CD4-positive, alpha-beta T cell treated with Interferon gamma for 1 hour (primary cell): ENCODE measurements at regions not wholly inside any gene's neighbourhood (a gene's known extent, or its start where the extent isn't known, plus 50 kb on each side); places are given as distances from the start of the nearest gene placed in this dataset.

Source experiments
- DNase-seq: peaks from one replicate; pipeline ENCODE4 v3.0.0-alpha.2; 2020

DNA sequence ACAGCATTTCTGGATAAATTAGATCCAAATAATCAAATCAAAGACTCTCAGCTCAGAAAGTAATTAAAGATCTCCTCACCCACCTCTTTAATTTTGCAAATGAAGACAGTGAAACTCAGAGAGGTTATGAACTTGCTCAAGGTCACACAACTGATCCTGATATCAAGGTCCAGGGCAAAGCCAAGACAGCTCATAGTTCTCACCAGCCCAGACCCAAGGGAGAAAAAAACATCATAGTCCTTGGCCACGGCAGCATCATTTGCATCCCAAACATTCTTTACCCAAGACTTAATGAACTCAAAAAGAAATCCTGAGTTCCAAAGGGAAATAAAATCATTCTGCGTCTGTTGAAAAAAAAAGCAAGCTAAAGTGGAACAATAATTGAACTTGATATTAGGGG lies 112.1 kb downstream of the DAD1 start:
- DNase-seq = no peak

DNA sequence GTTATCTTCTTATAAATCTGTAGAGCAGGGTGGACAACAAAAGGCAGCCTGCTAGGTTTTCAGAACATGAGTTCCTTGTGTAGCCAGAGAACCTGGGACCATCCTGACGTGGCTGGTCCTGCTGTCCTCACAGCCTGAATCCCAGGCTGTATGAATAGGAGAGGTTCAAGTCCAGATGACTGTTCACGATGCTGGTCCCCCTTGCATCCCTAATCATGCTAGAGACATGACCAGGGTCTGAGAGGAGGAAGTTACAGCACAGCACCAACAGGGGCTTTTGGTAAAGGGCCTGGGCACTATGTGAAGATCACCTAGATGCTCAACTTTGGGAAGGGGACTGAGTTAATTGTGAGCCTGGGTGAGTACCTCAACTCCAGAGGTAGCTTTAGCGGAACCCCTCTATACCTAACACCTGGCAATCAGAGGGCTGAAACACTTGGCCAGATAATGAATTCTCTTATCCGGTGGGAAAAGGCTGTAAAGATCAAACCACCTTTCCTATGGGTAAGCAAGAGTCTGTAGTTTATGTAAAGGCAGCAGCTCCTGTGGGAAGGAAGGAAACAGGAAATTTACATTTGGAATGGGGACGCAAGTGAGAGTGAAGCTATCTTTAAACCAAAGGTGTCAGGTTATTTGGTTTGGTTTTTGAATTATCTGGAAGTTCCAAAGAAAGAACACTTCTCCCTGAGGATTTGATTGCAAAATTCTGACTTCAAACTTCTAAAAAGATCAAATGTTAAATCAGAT lies 112.8 kb downstream of the DAD1 start:
- no peak for DNase-seq

DNA sequence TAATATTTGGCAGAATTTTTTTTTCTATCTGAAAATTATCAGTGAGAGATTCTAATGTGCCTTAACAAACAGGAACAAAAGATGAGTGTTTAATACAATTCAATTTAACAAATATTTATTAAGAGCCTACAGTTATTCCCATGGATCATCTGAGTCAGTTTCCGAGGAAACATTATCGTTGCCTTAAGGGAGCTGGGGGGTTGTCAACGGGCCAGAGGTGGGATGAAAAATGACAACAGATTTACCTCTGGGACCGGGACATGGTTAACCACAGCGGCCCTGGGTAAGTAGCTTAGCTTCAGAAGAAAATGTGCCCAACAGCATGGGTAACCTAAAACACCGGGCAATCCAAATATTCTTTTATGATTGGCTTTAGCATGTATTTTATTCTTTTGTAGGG lies 113.6 kb downstream of the DAD1 start:
- DNase-seq = no peak

DNA sequence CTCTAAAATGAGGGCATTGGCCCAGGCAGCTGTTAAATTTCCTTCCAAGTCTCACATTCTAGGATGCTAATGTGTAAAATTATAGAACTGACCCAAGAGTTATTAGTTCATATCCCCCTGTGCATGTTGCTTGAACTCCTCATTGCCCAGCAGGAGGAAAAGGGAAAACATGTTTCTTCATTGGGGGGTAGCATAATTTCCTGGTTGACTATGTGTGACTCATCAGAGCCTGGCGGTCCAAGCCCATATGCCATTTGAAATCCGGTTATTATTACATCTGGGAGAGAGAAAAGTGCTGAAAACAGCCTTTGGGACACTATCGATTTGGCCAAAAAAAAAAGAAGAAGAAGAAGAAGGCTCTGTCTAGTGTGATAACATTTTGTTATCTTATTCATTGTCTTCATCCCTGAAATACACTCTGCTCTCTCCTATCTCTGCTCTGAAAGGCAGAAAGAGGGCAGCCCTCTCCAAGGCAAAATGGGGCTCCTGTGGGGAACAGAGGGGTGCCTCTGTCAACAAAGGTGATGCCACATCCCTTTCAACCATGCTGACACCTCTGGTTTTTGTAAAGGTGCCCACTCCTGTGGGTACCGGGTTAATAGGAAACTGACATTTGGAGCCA lies 114.2 kb downstream of the DAD1 start:
- DNase-seq = no peak

DNA sequence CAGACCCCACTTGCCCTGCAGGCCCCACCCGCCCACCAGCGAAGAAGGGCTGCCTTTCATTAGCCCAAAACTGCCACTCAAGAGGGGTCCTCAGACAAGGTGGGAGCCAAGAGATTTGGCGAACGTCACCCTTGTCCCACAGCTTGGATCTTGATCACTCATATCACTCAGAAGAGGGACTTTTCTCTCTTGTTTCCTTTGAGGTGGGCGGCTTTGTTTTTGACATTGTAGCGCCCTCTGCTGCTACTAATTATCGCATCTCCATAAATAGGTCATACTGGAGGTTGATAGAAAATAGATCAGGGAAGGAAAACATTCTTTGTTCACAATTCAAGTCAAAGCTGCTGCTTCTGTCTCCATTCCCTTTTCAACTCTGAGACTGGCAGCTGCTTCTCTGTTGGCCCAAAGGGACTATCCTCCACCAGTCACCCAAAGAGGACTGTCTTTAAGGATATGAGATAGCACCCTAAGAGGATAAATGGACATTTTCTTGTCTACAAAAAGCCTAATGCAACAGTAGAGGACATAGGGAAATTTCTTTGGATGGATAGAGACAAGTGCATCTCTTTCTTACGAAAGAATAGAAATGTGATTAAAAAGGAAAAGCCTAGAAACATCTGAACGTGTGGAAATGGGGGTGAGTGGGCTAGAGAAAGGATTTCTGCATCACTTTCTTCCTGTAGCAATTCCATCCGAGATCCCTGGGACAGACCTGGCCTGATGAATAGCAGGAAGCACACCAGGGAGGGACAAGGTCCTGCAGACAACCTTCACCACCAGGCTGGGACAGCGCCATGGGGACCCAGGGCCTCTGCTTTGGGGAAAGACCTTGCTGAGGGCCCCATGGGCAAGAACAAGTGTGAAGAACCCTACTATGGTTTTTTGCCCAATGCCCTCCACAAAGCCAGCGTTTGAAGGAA lies 115.8 kb downstream of the DAD1 start:
- DNase-seq = peak; percentile 48

DNA sequence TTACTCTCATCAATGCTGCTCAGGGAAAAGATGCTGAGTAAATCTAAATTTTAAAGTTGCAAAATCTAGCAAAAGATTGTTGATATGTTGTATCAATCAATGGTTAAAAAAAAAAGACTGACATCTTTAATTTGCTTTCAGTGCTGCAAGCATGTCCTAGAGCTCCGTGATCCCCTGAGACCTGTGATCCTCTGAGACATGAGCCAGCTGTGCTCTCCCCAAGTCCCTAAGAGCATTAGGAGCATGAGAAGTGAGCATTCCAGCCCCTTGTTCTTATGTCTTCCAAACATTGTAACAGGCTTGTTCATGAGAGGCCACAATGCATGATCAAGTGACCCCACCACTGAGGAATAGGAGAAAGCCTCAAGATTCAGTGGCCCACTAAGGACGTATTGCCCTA lies 116.6 kb downstream of the DAD1 start:
- no peak for DNase-seq

DNA sequence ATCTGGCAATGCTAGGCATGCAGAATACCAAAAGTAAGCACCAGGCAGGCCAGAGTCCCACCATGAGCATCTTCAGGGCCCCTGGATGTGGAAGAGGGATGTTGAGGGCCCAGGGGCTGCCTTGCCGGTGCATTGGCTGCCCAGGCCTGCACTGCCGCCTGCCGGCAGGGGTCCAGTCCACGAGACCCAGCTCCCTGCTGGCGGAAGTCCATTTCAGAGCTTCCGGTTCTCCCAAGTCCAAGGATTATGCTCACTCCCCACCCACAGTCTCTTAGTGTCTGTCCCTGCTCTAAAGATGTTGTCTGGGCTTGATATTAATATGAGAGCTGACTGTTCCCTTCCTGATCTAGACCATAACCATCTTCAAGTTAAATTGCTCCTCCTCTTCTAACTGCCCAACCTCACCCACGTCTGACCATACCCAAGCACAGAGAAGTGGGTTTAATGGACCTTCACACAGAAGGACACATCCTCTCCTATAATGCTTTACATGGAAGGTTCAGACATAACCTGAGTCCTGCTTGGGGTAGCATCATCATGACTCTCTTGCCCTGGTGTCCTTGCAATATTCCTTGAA lies 117.4 kb downstream of the DAD1 start:
- no peak for DNase-seq

DNA sequence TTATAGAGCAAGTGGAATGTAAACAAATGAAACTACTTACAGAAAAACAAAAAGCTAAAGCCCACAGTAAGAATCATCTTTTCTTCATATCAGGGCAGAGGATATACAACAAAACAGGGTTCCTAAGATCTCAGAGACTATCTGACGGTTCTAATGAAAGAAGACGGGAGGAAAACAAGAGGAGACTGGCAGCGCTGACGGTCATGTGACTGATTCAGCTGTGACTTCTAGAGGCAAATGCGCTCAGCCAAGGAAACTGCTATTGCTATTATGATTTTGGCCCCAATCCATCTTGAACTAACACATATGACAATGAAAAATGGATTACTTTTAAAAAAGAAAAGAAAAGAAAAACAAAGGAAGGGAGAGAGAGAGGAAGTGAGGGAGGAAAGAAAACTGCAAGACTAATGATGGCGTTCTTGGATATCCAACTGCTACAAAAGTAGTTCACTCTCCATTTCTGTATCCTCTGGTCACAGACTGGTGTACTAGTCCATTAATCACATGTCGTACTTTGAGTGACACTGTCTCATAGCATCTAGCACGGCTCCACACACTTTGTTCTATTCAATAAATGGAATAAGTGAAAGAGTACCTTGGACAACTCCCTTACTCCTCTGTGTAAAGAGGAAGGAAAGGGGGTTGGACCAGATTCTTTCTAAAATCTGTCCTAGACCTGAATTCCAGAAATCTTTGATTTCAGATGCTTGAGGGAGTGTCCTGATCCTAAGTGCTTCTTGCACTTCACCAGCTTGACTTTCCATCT lies 119.3 kb downstream of the DAD1 start:
- no peak for DNase-seq

DNA sequence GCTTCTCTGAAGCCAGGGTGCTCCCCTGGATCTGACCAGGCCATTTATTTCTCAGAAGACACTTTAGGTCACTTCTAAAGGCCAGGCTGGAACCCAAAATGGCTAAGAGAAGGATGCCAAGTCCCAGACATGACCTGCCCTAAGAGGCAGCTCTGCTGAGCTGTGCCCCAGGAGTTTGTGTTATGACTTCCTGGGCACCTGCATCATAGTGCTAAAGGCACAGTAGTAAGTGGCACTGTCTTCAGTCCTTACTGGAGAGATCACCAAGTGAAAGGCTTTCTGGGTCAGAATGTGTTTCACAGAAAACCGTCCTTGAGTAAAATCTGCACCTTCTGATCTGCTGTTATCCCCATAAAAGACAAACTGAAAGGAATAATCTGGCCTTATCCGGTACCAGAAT lies 120.2 kb downstream of the DAD1 start:
- no peak for DNase-seq

DNA sequence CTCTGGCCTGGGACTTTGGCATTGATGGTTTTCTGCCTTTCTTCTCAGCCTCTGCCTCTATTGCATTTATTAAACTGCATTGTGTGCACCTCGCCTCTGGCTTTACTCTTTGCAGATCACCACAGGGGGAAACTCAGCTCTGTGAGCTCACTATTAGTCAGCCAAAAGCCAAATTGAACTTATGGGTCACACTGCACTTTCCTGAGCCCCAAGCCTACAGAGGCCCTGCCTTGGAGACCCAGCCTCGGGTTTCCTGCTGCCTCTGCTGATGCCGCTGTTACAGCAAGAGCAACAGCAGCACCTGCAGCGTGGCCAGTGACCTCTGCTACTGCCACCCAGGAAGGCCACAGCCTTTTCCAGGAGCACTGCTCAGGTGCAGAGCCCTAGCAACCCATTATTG lies 122.5 kb downstream of the DAD1 start:
- no peak for DNase-seq

DNA sequence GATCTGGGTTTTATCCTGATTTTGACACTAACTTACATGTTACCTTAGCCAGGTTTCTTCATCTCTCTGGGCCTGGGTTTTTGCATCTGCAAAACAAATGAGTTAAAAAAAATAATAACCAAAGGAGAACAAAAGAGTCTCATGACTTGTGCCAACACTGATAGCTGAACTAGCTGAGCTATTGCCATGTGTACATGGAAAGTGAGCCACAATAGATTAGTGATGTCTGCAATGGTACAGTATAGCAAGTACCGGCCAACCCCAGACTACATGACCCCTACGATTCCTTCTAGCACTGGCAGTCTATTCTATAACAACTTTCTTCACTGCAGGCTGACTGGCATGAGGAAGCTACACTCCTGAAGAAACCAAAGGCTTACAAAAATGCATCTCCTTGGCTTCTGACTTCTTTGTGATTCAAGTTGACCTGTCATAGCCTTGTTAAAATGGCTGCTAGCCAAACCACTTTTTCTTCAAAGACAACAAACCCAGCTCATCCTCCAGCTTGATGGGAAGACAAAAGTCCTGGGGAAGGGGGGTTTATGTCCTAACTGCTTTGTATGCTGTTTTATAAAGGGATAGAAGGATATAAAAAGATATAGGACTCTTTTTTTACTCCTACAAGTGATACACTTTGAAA lies 123.7 kb downstream of the DAD1 start:
- DNase-seq = no peak

DNA sequence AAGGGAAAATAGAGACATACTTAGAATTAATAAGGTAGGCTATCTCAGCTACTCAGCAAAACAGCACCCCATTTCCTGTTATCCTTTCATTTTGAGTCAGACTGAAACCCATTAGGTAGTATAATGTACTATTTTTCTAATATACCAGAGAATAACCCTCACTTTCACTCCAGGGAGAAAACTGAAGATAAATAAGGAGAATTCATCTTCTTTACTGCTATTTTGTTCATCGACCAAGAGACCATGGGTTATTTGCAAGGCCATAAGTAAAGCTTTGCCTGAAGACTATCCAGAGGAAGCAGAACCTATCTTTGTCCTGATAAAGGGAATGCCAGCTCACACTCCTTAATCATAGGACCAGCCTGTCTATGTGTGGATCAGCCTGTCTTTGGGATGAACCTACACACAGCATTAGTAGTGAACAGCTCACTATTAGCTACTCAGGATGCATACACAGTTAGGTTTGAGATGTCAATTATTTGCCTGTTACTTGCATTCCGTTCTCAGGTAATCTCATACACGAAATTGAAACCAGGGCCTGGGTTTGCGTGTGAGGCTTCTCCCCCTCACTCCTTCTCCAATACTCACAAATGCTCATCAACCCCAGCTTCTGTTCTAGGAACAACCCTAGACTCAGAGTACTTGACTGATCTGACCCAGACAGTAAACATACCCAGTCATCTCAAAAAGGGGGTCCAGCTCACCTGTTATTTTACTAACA lies 124.4 kb downstream of the DAD1 start:
- DNase-seq = no peak

DNA sequence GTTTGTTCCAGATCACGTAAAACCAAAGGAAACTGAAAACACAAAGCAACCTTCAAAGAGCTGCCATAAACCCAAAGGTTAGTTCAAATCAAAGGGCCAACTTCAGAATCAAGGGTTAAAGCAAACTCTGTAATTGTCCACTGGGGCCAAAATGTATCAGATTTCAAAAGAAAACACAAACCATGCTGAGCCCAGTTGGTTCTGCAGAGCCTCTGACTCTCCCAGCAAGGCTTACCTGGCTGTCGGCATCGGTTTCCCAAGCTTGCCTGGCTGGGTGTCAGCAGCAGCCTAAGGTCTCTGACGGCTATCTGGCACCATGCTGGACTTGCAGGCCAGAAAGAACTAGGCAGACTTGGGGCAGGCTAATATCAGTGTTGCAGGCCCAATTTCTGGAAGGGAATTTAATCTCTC lies 125.3 kb downstream of the DAD1 start:
- DNase-seq = no peak

DNA sequence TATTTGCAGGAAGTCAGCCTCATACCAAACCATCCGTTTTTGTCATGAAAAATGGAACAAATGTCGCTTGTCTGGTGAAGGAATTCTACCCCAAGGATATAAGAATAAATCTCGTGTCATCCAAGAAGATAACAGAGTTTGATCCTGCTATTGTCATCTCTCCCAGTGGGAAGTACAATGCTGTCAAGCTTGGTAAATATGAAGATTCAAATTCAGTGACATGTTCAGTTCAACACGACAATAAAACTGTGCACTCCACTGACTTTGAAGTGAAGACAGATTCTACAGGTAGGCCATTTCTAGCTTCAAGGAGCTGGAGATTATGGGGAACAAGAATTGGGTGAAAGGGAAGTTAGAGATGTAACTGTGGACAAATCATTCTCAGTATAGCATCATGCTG lies 126.1 kb downstream of the DAD1 start:
- DNase-seq = no peak

DNA sequence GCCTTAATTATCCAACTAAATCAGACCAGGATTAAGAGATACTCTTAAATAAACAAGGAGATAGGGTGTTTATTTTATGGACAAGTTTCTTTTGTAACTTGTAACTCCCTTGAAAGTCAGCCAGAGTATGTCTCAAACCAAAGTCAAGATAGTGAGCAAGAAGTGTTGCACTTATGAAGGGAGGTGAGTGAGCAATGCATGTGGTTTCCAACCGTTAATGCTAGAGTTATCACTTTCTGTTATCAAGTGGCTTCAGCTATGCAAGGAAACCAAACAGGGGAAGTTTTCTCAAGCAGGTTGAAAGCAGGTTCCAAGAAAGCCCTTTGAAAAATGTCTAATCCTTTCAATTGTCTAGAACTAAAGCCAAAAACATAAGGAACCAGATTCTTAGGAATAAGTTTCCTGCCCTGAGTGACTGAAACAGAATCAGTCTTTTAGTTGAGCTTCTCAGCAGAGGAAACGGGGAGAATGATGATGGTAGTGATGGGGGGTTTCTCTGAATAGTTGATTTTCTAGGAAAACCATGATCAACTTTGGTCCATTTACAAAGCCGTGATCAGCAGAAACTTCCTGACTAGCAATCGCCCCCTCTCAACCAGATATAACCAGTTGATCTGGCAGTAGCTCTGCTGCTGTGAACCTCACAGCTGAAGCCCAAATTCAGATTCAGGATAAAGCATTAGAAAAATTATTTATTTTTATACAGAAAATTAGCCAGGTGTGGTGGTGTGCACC lies 128.4 kb downstream of the DAD1 start:
- no peak for DNase-seq

DNA sequence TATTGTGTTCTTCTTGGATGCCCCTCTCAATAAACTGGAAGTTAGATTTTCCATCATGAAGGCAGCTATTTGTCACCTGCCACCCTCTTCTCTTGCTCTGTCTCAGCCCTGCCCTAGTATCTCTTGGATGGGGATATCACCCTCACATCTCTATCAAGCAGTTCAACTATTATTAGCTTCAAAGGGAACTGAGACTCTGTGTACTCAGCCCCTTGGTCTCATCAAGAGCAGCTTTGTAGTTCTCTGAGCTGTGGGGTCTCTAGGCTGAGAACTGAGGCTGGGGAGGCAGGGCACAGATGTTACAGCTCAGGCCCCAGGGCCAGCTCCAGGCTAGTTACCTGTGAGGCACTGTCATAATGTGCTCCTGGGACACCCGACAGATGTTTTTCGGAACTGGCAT lies 130.3 kb downstream of the DAD1 start:
- no peak for DNase-seq

DNA sequence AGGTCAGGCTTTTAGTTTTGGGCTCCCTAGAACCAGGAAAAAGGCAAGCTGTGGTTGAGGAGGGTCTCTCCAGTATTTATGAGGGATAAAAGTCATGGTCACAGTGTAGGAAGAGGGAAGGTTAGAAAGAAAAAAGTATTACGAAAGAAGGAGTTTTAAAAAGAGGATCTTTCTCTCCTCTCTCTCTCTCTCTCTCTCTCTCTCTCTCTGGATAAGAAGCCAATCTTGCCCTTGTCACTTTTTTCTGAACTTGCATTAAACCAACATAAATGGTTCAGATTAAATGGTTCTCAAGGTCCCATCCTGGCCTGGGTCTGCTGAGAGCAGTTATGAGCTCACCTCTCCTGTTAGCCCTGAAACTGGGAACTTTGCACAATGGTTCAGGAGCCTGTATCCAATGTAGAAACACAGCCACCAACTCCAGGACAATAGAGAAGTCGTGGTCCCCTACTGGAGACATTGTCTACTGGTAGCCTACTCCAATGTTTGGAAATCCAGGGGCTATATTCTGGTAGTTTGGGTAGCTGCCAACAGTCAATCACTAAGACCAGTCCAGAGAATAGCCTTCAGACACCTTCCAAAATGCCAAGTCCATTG lies 131.9 kb downstream of the DAD1 start:
- no peak for DNase-seq

DNA sequence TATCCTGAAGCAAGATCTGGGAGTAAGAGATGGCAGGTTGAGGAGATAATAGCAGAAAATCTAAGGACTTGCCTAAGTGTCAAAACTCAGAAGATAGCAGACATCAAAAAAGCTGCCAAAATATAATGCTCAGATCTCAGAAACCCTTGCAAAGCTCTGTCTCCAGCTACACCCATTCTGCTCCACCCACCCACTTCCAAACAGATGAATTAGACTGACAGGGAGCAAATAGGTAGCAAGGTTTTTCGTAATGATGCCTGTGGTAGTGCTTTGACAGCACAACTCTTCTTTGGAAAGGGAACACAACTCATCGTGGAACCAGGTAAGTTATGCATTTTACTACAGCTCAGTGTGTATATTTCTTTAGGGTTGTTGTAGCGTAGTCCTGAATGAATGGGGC lies 132.6 kb downstream of the DAD1 start:
- DNase-seq = no peak

DNA sequence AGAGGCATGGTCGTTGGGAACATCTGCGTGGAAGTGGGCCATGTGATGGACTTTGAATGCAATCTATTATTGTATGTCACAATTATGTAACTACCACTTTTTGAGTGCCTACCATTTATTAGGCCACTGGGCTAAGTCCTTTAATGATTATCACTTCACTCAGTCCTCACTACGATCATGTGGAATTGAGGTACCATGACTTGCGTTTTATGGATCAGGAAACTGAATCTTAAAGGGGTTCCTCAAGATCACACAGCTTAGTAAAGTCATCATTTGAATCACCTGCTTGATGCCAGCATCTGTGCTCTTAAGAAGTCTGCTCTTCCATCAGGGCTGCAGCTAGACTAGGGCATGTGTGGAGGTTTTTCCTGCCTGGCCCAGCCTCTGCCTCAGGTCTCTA lies 136.7 kb downstream of the DAD1 start:
- DNase-seq = no peak

DNA sequence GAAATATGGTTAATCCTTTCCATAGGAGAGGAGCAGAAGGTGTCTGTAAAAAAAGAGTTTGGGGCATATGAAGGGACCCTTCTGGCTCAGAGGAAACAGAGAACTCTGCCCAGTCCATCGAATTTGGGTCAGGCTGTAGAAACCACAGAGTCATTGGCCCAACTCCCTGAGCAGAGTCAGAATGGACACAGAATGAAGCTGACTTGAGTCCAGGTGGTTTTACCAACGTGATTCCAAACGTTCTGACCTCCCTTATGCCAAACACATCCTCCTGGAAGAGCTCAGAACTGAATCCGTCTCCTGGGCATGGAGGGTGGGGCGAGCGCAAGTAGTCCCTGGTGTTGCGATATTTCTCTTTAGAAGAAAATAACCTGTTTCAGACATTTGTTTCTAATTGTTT lies 138.8 kb downstream of the DAD1 start:
- no peak for DNase-seq

DNA sequence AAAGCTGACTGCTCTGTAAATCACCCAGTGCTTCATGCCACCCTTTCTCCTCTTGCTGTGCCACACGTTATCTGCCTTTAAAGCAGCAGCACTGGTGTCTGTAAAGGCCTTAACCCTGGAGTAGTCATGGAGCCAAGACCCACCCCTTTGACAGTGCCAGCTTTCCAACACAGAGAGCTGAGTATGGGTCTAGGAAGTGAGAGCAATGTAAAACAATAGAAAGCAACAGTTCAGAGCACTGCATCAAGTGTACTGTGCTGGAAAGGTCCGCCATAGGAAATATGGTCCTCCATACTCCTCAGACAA lies 139.5 kb downstream of the DAD1 start:
- no peak for DNase-seq
